BLaER1 (cell line): ENCODE measurements at regions not wholly inside any gene's neighbourhood (a gene's known extent, or its start where the extent isn't known, plus 50 kb on each side); places are given as distances from the start of the nearest gene placed in this dataset.

Experiments
- H3K27ac ChIP-seq: shearing (Covaris generic); formaldehyde crosslinking; 2 replicates; pipeline ENCODE4 v1.8.1; 2022
- H3K27me3 ChIP-seq: shearing (Covaris generic); formaldehyde crosslinking; 2 replicates; pipeline ENCODE4 v1.8.1; 2022
- H3K36me3 ChIP-seq: shearing (Covaris generic); formaldehyde crosslinking; 2 replicates; pipeline ENCODE4 v1.8.1; 2022
- H3K4me1 ChIP-seq: shearing (Covaris generic); formaldehyde crosslinking; 2 replicates; pipeline ENCODE4 v1.8.1; 2022
- H3K4me2 ChIP-seq: shearing (Covaris generic); formaldehyde crosslinking; 2 replicates; pipeline ENCODE4 v1.8.1; 2022
- H3K4me3 ChIP-seq: shearing (Covaris generic); formaldehyde crosslinking; 2 replicates; pipeline ENCODE4 v1.8.1; 2022
- H3K9ac ChIP-seq: shearing (Covaris generic); formaldehyde crosslinking; 2 replicates; pipeline ENCODE4 v1.8.1; 2022
- H3K9me3 ChIP-seq: shearing (Covaris generic); formaldehyde crosslinking; 2 replicates; pipeline ENCODE4 v1.8.1; 2022
- H4K20me1 ChIP-seq: shearing (Covaris generic); formaldehyde crosslinking; 2 replicates; pipeline ENCODE4 v1.8.1; 2022
- Cebpa-rat ChIP-seq: shearing (Covaris generic); IDR thresholded peaks from 2 replicates; pipeline ENCODE4 v1.8.1; 2022

DNA sequence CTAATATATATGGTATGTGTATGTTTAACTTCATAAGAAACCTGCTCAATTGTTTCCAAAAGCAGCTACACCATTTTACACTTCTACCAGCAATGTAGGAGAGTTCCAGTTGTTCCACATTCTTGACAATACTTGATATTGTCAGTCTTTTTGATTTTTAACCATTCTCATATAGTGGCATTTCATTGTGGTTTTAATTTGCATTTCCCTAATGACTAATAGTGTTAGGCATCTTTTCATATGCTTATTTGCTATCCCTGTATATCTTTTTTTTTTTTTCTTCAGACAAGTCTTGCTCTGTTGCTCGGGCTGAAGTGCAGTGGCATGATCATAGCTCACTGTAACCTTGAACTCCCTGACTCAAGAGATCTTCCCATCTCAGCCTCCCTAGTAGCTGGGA, 58.2 kb upstream of the TRIM2 start:
- Histone ChIP-seq H3K36me3 (no peaks in the 10 kb centered on the region), H3K27ac (no peak overlapping the region), H3K27me3 (no peaks in the 10 kb centered on the region), H3K9ac (no peak overlapping the region), H4K20me1 (no peaks in the 10 kb centered on the region), H3K4me2 (no peak overlapping the region), H3K4me1 (peaks cover 46% of the 10 kb centered on the region), H3K4me3 (no peak overlapping the region), H3K9me3 (no peaks in the 10 kb centered on the region)
- TF ChIP-seq Cebpa-rat: no peak

- H3K27me3 ChIP-seq: no peaks in the 10 kb centered on the region
- TF ChIP-seq Cebpa-rat: no peak
- no peak overlapping the region for H3K27ac ChIP-seq
- H3K4me3 ChIP-seq: no peak overlapping the region
- no peak overlapping the region for H3K4me2 ChIP-seq
- no peaks in the 10 kb centered on the region for H3K9me3 ChIP-seq
- no peaks in the 10 kb centered on the region for H4K20me1 ChIP-seq
- H3K36me3 ChIP-seq: no peaks in the 10 kb centered on the region
- no peak overlapping the region for H3K9ac ChIP-seq
- H3K4me1 ChIP-seq: peaks cover 50% of the 10 kb centered on the region
These were observed 57.3 kb upstream of the TRIM2 start for GRCh38 chr4:153146961-153147360.

GRCh38 chr4:153148791-153149190, 55.5 kb upstream of the TRIM2 start:
- Histone ChIP-seq H3K4me2 (0 out of 2 replicates have a peak overlapping the region, but pooled peaks have one; percentile 2), H3K27ac (no peak overlapping the region), H4K20me1 (no peaks in the 10 kb centered on the region), H3K4me3 (no peak overlapping the region), H3K4me1 (peaks cover 46% of the 10 kb centered on the region), H3K36me3 (no peaks in the 10 kb centered on the region), H3K9ac (no peak overlapping the region), H3K9me3 (no peaks in the 10 kb centered on the region), H3K27me3 (no peaks in the 10 kb centered on the region)
- TF ChIP-seq Cebpa-rat: no peak

DNA sequence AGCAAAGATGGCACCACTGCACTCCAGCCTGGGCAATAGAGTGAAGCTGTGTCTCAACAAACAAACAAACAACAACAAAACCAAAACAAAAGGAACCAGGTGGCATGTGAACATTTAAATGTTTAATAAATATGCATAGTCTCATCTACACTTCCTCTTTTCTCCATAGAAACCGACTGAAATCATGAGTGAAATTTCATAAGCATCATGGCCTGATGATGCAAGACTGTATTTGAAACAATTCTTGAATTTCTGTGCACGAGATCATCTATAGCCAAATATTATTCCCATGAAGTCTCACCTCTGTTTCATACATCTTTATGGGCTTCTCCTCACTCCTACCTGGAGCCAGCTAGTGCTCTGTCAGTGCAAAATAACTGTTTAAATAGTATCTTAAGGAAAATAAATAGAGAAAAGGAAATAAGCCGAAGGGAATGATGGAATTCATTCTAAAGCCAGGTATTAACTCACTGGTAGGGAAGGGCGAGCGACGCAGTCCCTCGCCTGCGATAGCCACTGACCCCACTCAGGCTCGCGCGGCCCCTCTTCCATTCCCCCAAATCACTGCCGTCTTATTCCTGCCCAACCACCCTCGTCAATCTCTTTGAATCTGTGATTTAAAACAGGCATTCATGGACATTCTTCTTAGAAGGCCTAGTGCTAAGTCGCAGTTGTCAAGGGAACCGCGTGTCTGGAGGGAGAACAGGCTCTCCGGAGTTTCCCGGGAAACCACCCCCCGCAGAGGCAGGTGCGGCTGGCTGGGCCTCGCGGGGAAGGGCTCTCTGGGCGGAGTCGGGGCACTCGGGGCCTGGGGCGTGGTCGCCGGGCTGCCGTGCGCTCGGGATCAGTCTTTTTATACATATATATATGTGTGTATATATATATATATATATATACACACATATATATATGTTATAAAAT, 52.4 kb upstream of the TRIM2 start:
- Histone ChIP-seq H3K4me2 (peak overlapping the region; percentile 84), H3K36me3 (no peaks in the 10 kb centered on the region), H3K27ac (no peak overlapping the region; the same call in 1 of the 2 replicates), H3K4me3 (peak overlapping the region; percentile 68), H4K20me1 (no peaks in the 10 kb centered on the region), H3K9me3 (no peaks in the 10 kb centered on the region), H3K9ac (no peak overlapping the region; the same call in 1 of the 2 replicates), H3K4me1 (peaks cover 57% of the 10 kb centered on the region), H3K27me3 (no peaks in the 10 kb centered on the region)
- TF ChIP-seq Cebpa-rat: peak; percentile 78; the same call in 1 of the 2 replicates

GRCh38 chr4:153152501-153153338, 51.5 kb upstream of the TRIM2 start:
- Histone ChIP-seq H3K27me3 (no peaks in the 10 kb centered on the region), H3K9me3 (no peaks in the 10 kb centered on the region), H3K4me3 (peak overlapping the region; percentile 68), H3K9ac (peak overlapping the region; percentile 75), H3K27ac (peak overlapping the region; percentile 78), H3K4me1 (peaks cover 62% of the 10 kb centered on the region), H3K4me2 (peak overlapping the region; percentile 84), H3K36me3 (no peaks in the 10 kb centered on the region), H4K20me1 (no peaks in the 10 kb centered on the region)
- TF ChIP-seq Cebpa-rat: no peak

- peaks cover 62% of the 10 kb centered on the region for H3K4me1 ChIP-seq
- H3K36me3 ChIP-seq: no peaks in the 10 kb centered on the region
- H3K9me3 ChIP-seq: no peaks in the 10 kb centered on the region
- no peaks in the 10 kb centered on the region for H4K20me1 ChIP-seq
- no peaks in the 10 kb centered on the region for H3K27me3 ChIP-seq
- peak overlapping the region; percentile 78 for H3K27ac ChIP-seq
- H3K4me2 ChIP-seq: peak overlapping the region; percentile 84
- peak overlapping the region; percentile 75 for H3K9ac ChIP-seq
- no peak for TF ChIP-seq Cebpa-rat
- peak overlapping the region; percentile 68 for H3K4me3 ChIP-seq
These were observed 50.8 kb upstream of the TRIM2 start for GRCh38 chr4:153153339-153153871.

GRCh38 chr4:153154007-153154975, 50.0 kb upstream of the TRIM2 start:
- Histone ChIP-seq H3K27ac (peak overlapping the region; percentile 78), H3K9me3 (no peaks in the 10 kb centered on the region), H3K4me2 (peak overlapping the region; percentile 84), H4K20me1 (no peaks in the 10 kb centered on the region), H3K4me3 (peak overlapping the region; percentile 68), H3K4me1 (peaks cover 60% of the 10 kb centered on the region), H3K27me3 (no peaks in the 10 kb centered on the region), H3K9ac (peak overlapping the region; percentile 75), H3K36me3 (no peaks in the 10 kb centered on the region)
- TF ChIP-seq Cebpa-rat: no peak
